ENCODE measurements at regions not wholly inside any gene's neighbourhood (a gene's known extent, or its start where the extent isn't known, plus 50 kb on each side); places are given as distances from the start of the nearest gene placed in this dataset.
"Not testable (repeated sequence)": the region's sequence is repeated elsewhere in the genome, so short reads cannot be mapped to it uniquely, and the experiment has no call there.

DNA sequence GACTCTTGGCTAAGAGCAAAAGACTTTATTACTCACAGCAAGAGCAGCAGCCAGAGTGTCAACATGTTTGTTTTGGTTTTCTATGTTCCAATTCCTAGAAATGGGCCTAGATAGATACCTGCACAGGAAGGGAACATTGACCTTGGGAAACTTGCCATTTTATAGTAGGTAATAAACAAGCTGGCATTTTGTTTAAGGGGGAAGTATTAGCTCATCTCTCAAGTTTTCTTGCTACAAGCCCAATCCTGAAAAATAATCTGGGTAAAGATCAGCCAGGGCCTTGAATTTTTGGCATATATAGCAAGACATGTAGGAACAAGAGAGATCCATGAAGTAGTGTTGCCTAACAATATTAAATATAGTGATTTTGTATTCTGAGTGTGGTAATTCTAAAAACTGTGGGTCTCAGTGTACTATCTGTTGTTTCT lies 51.4 kb upstream of the RGL1 start:
- DNase-seq = no peak

GRCh38 chr1:183744132-183744913 lies 60.6 kb upstream of the RGL1 start:
- no peak for DNase-seq

DNA sequence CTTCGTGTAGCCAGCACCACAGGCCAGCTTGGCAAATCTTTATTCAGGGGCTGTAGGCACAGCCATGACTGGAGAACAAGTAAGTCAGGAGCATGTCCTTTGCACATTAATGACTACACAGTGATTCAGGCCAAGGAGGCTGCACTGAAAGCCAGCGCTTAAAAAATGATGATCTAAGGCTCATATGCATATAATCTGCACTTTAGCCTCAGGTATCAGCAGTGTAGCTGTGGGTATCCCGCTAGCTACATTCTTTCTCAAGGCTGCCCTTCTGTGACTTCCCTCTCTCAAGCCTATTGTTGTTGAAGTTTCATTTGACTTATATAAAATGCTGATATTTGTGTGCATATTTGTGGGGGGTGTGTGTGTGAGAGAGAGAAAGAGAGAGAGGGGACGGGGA lies 62.6 kb upstream of the RGL1 start:
- DNase-seq = no peak

DNA sequence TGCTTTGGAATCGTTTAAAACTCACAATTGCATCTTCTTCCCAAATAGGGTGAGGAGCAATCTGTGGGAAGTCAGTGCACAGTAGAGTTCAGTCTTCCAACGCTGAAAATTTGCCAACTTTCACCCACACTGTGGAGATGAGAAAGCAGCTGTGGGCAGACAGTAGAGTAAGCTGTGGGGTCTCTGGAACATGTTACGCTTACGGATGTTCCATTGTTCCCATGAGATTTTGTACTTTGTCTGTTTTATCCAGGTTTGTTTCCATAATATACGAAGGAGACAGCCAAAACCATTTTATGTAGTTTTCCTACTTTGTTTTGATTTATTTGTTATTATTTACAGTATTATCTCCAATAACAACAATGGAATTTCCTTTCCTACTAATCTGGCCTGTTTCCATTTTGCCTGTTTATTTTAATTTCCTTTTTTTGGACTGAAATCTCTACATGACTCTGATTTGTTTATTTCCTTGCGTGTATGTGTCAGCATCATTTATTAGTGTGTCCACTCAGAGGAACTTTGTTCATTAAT lies 65.1 kb upstream of the RGL1 start:
- no peak for DNase-seq

DNA sequence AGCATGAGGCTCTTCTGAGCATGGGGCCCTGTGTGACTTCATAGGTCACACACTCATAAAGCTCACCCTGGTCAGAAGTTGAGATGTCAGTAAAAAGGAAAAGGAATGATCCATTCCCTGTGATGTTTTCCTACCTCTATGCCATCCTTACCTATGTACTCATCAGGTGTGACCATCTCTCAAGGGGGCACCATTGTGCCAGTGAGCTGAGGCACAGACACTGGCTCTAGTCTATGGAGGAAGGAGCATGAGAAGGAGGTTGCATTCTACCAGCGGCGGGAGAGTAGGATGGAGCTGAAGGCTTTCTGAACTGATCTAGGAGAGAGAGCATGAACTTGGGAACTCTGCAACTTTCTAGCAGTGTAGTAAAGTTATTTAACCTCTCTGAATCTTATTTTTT lies 65.8 kb upstream of the RGL1 start:
- no peak for DNase-seq

- not testable (repeated sequence) for DNase-seq
These were observed 67.0 kb upstream of the RGL1 start for GRCh38 chr1:183737916-183738315.

DNA sequence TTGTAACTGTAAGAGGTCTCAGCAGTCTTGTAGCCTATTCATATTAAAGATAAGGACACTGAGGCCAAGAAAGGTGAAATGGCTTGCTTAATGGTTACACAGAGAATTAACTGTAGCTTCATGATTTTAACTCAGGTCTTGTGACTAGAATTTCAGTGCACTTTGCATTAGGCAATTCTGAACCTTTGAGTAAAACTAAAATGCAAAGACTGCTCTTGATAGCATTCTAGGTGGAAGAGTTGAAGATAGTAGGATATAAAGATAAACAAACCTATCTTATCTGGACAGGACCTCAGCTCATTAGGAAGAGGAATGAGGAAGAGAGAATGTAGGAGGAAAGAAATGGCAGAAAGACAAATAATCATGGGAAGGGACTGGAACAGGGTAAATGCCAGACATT lies 68.6 kb upstream of the RGL1 start:
- no peak for DNase-seq

DNA sequence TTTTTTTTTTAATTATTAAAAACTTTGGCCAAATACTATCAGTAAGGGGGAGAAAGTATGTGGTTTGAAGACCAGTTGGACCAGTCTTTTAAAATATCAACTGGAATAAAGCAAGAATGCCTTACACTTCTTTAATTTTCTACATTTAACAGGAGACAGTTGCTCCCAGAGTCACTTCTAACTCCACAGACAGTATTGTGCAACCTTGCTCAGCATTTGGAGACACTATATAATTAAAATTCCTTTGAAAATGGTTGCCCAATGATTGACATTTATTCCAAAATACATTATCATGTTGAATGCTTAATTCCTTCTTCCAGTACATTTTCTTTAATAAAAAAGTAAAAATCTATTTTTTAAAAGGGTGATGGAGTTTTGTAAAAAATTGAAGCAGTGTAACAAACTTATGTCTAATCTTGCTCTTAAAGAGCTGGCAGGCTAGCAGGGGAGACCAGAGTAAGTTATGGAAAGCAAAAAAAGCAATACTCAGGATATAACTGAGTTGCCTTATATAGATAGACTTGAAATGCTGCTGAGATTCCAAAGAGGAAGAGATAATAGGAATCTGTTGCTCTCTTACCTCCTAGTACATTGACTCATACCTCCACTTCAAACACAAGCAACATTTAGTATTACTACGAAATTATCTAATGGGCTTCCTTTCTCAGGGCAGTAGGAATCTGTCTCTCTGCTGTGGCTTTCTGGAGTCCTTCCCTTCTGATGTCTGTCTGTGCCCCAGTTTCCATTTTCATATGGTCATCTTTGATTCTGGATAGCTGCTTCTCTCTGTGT lies 69.7 kb upstream of the RGL1 start:
- DNase-seq = no peak

DNA sequence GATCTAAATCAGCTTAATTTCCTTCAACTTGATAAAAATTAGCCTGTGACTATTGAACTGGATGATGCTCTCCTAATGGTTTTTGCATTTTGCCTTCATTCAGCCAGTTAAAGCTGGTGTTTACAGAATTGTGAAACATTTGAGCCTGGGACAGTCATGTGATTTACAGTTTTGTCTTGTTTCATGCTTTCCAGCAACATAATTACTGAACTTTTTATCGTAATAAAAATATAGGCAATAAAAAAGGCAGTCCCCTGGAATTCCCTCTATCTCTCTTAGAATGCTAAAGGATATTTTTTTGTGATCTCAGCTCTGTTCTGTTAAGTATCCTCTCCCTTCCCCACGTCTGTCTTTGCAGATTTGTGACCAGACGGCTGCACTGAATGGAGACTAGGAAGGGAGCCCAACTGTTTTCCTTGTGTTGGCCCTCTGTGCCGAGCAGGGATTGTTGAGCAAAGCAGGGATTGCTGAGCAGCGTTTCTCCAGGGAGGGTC lies 70.3 kb upstream of the RGL1 start:
- DNase-seq = peak; percentile 43

DNA sequence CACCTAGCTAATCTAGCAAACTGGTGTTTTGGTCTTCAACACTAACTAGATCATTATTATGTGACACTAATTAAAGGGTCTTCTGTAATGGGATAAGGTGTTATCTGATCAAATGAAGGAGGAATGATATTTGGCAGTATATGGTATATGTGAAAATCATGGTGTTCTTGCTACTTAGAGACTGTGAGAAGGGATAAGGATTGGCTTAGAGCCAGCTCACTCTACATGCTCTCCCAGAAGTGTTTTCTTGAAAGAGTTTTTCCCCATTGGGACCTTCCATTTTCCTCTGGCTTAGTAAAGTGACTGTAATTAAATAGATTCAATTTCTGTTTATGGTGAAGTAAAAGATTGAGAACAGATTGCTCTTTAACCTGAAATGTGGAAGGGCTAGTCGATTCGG lies 71.2 kb upstream of the RGL1 start:
- DNase-seq = no peak

DNA sequence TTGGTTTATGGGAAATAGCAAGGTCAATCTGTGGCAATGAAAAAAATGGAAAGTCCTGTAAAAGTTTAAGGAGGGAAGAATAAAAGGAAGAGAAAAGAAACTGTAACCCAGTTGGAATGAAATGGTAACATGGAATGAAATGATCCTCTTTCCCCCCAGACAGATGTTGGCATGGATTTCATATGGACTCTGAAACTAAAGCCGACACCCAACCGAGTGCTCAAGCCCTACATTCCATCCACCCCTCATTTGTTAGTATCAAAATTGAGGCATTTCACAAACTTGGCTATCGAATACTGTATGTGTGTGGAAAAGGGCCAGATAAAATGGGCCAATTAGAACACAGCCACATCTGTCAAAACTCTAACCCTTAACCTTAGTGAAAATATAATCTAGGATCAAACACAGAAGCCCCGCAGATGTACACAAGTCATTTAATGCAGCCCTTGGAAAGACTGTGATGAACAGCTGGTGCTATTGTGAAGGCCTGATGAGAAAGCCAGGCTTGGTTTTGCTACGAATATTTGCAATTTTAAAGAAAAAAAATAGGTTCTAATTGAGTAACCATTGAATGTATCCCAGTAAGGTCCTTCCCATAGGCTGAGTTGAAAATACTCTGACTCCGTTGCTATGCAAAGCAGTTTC lies 72.6 kb upstream of the RGL1 start:
- DNase-seq = no peak

DNA sequence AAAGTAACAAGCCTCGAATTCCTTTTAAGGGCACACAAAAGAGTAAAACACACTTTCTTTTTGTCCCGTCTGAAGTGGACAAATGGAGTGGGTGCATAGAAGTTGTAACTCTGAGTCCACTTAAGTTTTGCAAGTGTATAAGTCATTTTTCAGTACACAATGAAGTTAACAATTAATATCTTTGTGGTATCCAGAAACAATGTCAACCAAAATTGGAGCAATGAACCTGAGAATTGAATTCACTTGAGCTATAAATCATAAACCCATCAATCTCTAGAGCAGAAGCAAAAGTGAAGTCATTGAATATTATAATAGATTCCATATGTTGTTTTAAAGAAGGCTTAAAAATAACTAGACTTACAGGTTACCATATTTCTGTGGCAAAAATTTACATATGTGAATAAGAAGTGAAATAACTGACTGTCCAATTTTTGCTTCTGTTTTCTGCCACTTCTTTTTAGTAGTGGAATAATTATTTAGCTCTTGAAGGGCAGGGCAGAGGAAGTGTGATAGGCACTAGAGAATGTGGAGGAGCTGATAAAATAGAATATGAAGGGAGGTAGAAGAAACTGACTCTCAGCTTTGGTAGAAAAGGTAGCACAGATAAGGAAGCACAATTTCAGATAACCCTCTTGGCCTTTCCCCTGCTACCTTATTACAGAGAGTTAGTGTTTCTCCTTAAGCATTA lies 73.9 kb upstream of the RGL1 start:
- DNase-seq = no peak

GRCh38 chr1:183730107-183730724 lies 74.7 kb upstream of the RGL1 start:
- no peak for DNase-seq

GRCh38 chr1:183726825-183727224 lies 73.7 kb upstream of the APOBEC4 start:
- DNase-seq = no peak

DNA sequence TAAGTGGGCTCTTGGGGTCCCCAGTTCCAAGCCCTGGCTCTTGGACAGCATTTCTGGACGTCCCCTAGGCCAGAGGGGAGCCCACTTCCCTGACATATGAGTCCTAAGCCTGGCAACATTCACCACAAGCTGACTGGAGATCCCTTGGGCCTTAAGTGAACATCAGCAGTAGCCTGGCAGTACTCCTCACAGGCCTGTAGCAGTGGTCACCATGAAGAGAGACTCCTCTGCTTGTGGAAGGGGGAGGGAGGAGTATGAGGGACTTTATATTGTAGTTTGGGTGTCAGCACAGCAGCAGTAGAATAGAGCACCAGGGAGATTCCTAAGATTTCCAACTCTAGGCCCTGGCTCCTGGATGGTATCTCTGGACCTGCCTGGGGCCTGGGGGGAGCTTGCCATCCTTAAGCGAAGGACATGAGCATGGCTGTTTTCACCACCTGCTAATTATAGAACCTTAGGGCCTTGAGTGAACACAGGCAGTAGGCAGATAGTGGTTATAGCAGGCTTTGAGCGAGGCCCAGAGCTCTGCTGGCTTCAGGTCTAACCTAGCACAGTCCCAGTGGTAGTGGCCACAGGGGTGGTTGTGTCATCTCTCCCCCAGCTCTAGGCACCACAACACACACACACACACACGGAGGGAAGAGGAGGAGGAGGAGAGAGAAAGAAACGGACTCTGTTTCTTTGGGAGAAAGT lies 71.4 kb upstream of the APOBEC4 start:
- DNase-seq = no peak

- no peak for DNase-seq
These were observed 70.5 kb upstream of the APOBEC4 start for GRCh38 chr1:183723571-183723970.

- no peak for DNase-seq
These were observed 67.9 kb upstream of the APOBEC4 start for GRCh38 chr1:183721041-183721440.

DNA sequence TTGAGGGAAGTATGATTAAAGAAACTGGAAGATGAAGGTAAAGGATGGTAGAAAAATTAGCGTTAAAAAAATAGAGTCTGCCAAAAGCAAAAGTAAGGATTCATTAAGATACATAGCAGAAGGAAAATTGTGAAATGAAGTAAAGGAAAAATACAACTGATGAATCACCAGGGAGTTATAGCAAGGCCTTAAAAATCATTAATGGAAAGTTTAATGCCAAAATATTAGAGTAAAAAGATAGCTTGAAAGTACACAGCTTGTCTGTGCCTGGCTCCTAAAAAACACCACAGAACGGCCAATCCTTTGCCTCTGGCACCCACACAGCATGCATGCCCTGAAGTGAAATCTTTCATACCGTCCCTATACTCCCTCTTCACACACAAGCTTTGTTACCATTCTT lies 66.9 kb upstream of the APOBEC4 start:
- DNase-seq = no peak

DNA sequence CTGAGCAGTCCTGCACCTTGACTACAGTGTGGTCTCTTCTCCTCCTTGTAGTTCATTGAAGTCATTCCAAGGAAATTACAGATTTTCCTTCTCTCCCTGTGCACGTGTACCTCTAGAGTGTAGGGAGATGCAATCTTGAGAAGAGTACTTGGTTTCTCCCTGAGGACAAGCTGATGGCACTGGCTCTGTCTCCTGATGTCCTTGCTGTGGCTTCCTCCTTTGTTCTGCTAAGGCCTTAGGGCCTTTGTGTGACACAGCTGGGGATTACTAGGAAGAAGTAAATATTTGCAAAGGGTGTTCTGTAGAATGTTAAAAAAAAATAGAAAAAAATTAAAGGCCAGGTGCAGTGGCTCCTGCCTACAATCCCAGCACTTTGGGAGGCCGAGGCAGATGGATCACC lies 66.2 kb upstream of the APOBEC4 start:
- DNase-seq = no peak

- DNase-seq = no peak
These were observed 63.2 kb upstream of the APOBEC4 start for GRCh38 chr1:183716286-183716685.

DNA sequence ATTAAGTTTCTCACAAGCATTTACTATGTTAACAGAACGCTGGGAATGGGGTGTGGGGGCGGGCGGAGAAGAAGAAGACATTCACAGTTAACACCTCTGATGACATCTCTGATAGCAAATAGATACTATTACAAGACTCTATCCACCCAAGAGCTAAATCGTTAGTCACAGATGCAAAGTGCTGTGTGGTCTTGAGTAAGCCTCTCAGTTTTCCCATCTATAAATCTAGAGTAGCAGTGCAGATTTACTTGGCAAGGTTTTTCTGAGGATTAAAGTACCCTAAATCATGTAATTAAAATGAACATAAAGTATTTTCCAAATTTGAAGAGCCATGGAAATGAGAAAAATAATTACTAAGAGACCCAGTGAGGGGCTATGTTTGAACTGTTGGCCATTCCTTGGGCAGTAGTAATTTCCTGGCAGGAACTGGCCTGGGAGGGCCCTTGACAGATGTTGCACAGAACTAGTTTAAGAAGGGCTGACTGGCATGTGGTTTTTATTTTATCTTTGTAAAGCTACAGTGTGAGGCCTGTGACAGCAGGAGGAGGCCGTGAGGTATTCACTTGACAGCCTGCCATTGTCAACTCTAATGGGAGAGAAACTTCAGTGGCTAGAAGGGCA lies 58.7 kb upstream of the APOBEC4 start:
- DNase-seq = no peak
